ENCODE measurements at regions not wholly inside any gene's neighbourhood (a gene's known extent, or its start where the extent isn't known, plus 50 kb on each side); places are given as distances from the start of the nearest gene placed in this dataset.

GRCh38 chr9:99561961-99562565 lies 259.6 kb upstream of the NR4A3 start:
- ChIA-PET CTCF (ENCODE audit: unreplicated experiment) (no interaction called here), POLR2A (no interaction called here)
- intact Hi-C loops (cut with micrococcal nuclease; ENCODE audit: unreplicated experiment): no loop called here
- Histone ChIP-seq H3K9me3 (ENCODE audit: low read length) (no peaks in the 10 kb centered on the region), H3K4me2 (ENCODE audit: low read length) (no peak overlapping the region), H2AFZ (ENCODE audit: low read length) (no peak overlapping the region), H3K4me1 (ENCODE audit: insufficient read depth, low read length, poor library complexity, severe bottlenecking) (no peaks in the 10 kb centered on the region), H3K79me2 (ENCODE audit: insufficient read depth, low read depth, low read length) (no peaks in the 10 kb centered on the region), H3K9me2 (ENCODE audit: insufficient read depth, low read length) (no peaks in the 10 kb centered on the region), H3K4me3 (ENCODE audit: low read depth, low read length, poor library complexity, severe bottlenecking) (no peak overlapping the region), H3K27ac (ENCODE audit: low read depth, low read length, poor library complexity, severe bottlenecking) (no peak overlapping the region), H4K20me1 (ENCODE audit: insufficient read depth, low read length) (no peaks in the 10 kb centered on the region), H3K36me3 (ENCODE audit: insufficient read depth, low read length) (no peaks in the 10 kb centered on the region)
- BruUV-seq (replicated peaks): no TSS peak
- no peak for DNase-seq (ENCODE audit: low spot score)
- no peak for TF ChIP-seq EZH2phosphoT487 (IDR thresholded peaks at IDR 0.05; ENCODE audit: borderline replicate concordance, low read depth, low read length)
- no peak for TF ChIP-seq CTCF (conservative IDR thresholded peaks at IDR 0.05; ENCODE audit: low read length)

- Histone ChIP-seq H3K27ac (ENCODE audit: low read depth, low read length, poor library complexity, severe bottlenecking) (no peak overlapping the region), H3K9me3 (ENCODE audit: low read length) (no peaks in the 10 kb centered on the region), H3K4me3 (ENCODE audit: low read depth, low read length, poor library complexity, severe bottlenecking) (no peak overlapping the region), H4K20me1 (ENCODE audit: insufficient read depth, low read length) (no peaks in the 10 kb centered on the region), H3K79me2 (ENCODE audit: insufficient read depth, low read depth, low read length) (no peaks in the 10 kb centered on the region), H2AFZ (ENCODE audit: low read length) (no peak overlapping the region), H3K4me1 (ENCODE audit: insufficient read depth, low read length, poor library complexity, severe bottlenecking) (no peaks in the 10 kb centered on the region), H3K4me2 (ENCODE audit: low read length) (no peak overlapping the region), H3K36me3 (ENCODE audit: insufficient read depth, low read length) (no peaks in the 10 kb centered on the region), H3K9me2 (ENCODE audit: insufficient read depth, low read length) (no peaks in the 10 kb centered on the region)
- CTCF ChIA-PET (ENCODE audit: unreplicated experiment): no interaction called here
- TF ChIP-seq EZH2phosphoT487 (IDR thresholded peaks at IDR 0.05; ENCODE audit: borderline replicate concordance, low read depth, low read length) (no peak), CTCF (conservative IDR thresholded peaks at IDR 0.05; ENCODE audit: low read length) (peak; percentile 30; the same call in 1 of the 2 replicates)
- POLR2A ChIA-PET: interaction anchor here (0.7 to 0.8 kb wide), 2 partner anchors 11 to 634 kb away, joined by 3 to 6 read pairs; no protein-coding TSS in a partner anchor
- no TSS peak for BruUV-seq (replicated peaks)
- no peak for DNase-seq (ENCODE audit: low spot score)
- intact Hi-C loops (cut with micrococcal nuclease; ENCODE audit: unreplicated experiment): no loop called here
These were observed 258.3 kb upstream of the NR4A3 start for GRCh38 chr9:99563364-99563763.

- H3K4me1 ChIP-seq (ENCODE audit: insufficient read depth, low read length, poor library complexity, severe bottlenecking): no peaks in the 10 kb centered on the region
- H3K9me2 ChIP-seq (ENCODE audit: insufficient read depth, low read length): no peaks in the 10 kb centered on the region
- POLR2A ChIA-PET: no interaction called here
- H3K36me3 ChIP-seq (ENCODE audit: insufficient read depth, low read length): no peaks in the 10 kb centered on the region
- no peak overlapping the region for H3K4me2 ChIP-seq (ENCODE audit: low read length)
- H3K27ac ChIP-seq (ENCODE audit: low read depth, low read length, poor library complexity, severe bottlenecking): no peak overlapping the region
- CTCF ChIA-PET (ENCODE audit: unreplicated experiment): interaction anchor here (0.6 kb wide), 2 partner anchors 9 to 1479 kb away, joined by 3 to 4 read pairs; no protein-coding TSS in a partner anchor
- H3K79me2 ChIP-seq (ENCODE audit: insufficient read depth, low read depth, low read length): no peaks in the 10 kb centered on the region
- H4K20me1 ChIP-seq (ENCODE audit: insufficient read depth, low read length): no peaks in the 10 kb centered on the region
- H3K4me3 ChIP-seq (ENCODE audit: low read depth, low read length, poor library complexity, severe bottlenecking): no peak overlapping the region
- no peak overlapping the region for H2AFZ ChIP-seq (ENCODE audit: low read length)
- intact Hi-C loops (cut with micrococcal nuclease; ENCODE audit: unreplicated experiment): no loop called here
- H3K9me3 ChIP-seq (ENCODE audit: low read length): no peaks in the 10 kb centered on the region
- no peak for DNase-seq (ENCODE audit: low spot score)
- TF ChIP-seq CTCF (conservative IDR thresholded peaks at IDR 0.05; ENCODE audit: low read length): no peak
- TF ChIP-seq EZH2phosphoT487 (IDR thresholded peaks at IDR 0.05; ENCODE audit: borderline replicate concordance, low read depth, low read length): no peak
- BruUV-seq (replicated peaks): no TSS peak
These were observed 256.5 kb upstream of the NR4A3 start for GRCh38 chr9:99565203-99565602.
